T-helper 2 cell (primary cell): ENCODE measurements at regions not wholly inside any gene's neighbourhood (a gene's known extent, or its start where the extent isn't known, plus 50 kb on each side); places are given as distances from the start of the nearest gene placed in this dataset.
A peak's percentile ranks its signal among the peaks of the same experiment; 100 is the strongest.

Experiments used
- DNase-seq, 5 experiments: peaks; one replicate each; pipeline versions ENCODE4 v3.0.0 to v3.0.0-alpha.2; 2012 to 2022

GRCh38 chr7:130880668-130881067 lies 146.7 kb upstream of the KLF14 start:
- no peak for DNase-seq

- DNase-seq: no peak
Measured at GRCh38 chr7:130881091-130881798, 147.2 kb upstream of the KLF14 start.

GRCh38 chr7:130881799-130882141 lies 147.8 kb upstream of the KLF14 start:
- DNase-seq: no peak

DNA sequence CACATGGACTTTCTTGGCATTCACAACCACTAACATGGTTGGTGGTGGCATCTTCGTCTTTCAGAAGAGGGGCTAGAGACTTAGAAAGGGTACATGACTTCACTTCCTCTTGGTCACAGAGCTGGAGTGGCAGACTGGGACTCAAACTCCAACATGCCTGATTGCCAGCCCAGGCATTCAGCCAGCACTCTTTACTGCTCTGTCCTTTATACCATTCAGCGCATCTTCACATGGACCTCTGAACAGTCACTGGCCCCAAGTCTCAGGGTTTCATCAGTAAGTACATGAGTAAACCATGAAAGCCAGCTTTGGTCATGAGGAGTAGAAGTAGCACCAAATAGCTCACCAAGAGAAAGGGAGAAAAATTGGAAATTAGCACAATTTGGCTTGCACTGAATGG lies 148.4 kb upstream of the KLF14 start:
- no peak for DNase-seq

DNA sequence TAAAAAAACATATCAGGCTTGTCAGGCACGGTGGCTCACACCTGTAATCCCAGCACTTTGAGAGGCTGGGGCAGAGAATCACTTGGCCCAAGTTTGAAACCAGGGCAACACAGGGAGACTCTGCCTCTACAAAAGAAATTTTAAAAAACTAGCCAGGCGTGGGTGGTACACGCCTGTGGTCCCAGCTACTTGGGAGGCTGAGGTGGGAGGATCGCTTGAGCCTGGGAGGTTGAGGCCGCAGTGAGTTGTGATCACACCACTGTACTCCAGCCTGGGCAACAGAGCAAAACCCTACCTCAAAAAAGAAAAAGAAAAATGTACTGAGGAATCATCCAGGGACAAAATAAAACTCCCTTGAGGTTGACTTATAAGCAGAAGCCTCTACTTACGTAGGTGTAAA lies 149.9 kb upstream of the KLF14 start:
- DNase-seq: no peak

GRCh38 chr7:130884437-130885417 lies 150.7 kb upstream of the KLF14 start:
- peak in 1 of 5 experiments; percentile 43 for DNase-seq

DNA sequence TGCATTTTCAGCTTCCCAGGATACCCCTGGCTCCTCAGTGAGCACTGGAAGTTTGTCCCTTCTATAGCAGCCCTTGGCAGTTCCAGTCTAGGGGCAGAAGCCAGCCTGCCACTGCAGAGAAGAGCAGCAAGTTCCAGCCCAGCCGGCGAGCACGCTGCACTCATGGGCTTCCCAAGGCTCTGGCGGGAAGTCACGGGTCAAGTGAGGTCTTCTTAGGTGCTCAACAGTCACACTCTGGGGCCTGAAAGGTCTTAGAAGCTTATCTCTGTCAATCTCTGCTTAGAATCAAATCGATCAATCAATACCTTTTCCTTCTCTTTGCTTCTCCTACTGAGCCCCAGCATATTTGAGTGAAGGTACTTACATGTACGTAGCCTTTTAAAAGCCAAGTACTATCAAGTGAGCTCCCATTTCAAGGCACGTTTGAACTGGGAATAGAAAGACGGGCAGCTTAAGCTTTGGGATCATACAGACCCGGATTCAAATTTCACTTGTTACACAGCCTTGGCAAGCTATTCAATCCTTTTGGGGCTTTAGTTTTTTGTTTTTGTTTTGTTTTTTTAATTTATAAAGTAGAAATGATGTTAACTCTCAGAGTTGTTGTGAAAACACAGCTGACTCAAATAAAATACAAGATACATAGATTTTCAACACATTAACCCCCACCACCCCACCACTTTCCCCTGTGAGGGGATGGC lies 152.6 kb upstream of the KLF14 start:
- DNase-seq: no peak

DNA sequence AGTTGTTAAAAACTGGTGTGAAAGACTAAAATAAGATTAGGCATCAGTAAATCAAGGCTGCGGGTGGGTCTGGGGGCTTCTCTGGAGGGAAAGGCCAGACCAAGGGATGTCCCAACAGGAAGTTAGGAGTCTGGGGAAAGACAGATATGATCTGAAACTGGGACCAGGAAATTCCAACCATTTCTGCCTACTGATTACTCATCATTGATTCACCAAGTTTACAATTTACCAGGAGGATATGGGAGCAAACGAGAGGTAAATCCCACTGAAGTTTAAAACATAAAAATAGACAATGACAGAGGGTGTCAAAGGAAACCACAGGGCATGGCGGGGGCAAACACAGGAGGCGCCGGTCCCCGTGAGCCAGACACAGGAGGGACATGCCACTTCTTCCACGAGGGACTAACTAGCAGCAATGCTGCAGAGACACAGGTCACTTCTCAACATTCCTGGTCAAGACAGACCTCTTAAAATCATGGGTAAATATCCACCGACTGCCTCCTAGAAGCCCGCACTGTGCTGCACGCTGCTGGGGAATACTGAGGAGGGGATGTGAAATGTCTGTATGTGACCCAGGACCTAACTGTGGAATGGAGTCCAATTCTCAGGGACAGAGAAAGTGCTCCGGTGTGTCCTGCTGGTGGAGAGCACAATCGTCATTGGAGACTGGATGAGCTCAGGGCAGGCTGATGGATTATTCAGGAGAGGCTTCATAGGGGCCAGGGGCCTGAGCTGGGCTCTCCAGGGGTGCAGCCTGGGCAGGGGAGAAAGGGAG lies 153.4 kb upstream of the KLF14 start:
- DNase-seq: no peak

DNA sequence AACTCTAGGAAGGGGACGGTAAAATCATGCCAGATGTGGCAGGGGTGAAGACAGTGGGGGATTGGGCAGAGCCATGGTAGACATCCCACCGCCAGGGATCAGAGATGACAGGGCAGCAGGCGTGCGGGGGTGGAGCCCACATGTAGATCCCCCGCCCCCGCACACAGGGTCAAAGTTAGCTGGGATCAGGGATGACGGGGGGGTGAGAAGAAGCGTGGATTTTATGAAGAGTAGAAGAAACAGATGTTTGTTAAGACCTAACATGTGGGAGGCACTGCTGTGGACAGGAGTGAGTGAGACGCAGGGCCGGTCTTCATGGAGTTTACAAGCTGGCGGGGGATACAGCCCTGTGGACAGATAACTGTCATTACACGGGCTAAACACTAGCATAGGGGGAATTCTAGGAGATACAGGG lies 154.0 kb upstream of the KLF14 start:
- DNase-seq: no peak

- peak in 1 of 5 experiments; percentile 35 for DNase-seq
Measured at GRCh38 chr7:130888468-130888867, 154.5 kb upstream of the KLF14 start.

DNA sequence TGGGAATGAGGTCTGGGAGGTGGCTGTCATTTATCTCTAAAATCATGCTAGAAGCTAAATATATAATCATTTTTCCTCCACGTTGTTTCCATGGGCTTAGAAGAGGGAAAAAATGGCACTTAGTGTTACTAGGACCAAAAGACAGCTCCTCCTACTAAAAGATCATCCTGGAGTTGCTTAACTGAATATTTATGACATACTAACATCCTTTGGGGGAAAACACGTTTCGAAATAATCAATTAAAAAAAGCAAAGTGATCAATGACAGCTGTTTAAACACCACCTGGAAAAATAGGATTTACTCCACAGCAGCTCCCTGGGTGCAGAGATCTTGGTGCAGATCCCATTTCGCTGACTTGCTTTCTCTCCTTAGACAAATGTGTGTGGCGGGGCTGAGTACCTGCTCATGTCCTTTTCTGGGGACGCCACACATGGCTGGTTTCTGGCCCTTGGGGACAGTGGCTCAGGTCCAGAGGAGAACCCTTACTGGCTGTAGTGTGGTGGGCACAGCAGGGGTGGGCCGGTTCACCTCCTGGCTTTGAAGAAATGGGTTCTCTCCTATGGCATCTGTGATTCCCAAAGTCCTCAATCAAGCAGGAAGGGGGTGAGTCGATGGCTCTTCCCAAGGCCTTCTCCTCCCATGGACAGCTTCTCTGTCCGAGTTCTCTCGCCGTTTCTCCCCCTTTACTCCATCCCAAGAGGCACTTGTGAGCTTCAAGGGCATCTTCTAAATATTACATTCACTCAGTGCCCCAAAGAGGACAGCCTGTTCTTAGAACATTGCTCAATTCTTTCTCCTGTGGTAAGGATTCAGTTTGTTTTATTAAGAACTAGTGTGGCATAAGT lies 156.4 kb upstream of the KLF14 start:
- no peak for DNase-seq

GRCh38 chr7:130891254-130892094 lies 157.5 kb upstream of the KLF14 start:
- DNase-seq: no peak

GRCh38 chr7:130893441-130893894 lies 159.5 kb upstream of the KLF14 start:
- peak in 1 of 5 experiments; percentile 84 for DNase-seq

DNA sequence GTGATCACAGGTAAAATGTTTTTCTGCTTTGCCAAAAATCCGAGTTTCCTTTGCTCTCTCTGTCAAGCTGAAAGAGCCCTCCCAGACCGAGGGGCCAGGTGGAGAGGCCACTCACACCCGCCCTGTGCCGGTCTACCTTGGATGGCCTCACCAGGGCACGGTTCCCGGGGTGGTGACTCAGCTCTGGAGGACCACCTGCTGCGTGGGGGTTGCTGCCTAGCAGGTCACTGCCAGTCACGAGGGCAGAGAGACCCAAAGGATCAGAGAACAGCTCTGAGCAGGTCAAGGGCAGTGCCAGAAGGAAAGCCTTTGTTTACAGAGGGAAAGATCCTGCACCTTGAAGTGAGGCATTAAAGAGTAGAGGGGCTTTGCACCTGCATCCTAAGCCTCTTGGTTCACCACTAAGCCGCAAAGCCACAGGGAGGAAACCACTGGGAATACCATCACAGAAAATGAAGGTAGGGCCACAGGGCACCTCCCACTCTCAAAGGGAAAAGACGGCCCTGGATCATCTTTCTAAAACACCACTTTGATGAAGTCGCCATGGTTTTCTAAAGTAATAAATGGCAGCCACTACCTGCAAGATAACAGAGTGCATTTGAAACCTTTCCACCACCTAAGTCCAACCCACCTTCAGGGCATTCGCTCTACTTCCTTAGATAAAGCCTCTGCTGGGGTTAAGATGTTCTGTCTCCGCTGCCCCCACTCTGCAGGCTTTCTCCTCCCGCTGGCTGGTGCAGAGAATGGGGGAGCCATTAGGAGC lies 160.3 kb upstream of the KLF14 start:
- DNase-seq: no peak

GRCh38 chr7:130894909-130895750 lies 161.1 kb upstream of the KLF14 start:
- DNase-seq: peak in 1 of 5 experiments; percentile 58

- peak in 1 of 5 experiments; percentile 31 for DNase-seq
Measured at GRCh38 chr7:130896051-130896881, 162.3 kb upstream of the KLF14 start.

DNA sequence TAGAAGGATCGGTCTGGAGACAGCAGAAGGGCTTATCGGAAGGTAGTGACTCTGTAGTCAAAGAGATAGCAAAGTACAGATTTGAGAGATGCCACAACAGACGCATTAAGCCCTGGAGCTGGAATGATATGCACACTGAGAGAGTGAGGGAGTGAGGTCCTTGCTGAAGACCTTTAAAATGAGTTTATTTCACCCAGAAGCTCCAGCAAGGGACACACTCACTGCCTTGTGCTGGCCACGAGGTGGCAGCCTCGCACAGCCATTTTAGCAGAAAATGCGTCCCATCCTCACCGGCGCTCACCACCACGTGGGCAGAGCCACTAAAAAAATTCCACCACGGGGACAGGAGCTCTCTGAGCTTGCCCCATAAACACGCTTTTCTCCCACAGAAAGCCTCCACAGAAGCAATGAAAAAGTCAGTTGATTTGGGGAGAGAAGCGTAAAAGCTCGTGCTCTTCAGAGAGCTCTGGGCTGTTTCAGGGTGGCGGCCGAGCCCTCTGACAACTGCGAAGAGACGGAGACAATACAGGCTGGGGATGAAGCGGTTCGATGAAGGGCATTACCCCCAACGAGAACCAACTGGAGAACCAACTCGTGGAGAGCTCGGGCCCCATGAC lies 163.0 kb upstream of the KLF14 start:
- peak; percentile 45 to 84 (median 66) for DNase-seq
